ENCODE measurements at regions not wholly inside any gene's neighbourhood (a gene's known extent, or its start where the extent isn't known, plus 50 kb on each side); places are given as distances from the start of the nearest gene placed in this dataset.

DNA sequence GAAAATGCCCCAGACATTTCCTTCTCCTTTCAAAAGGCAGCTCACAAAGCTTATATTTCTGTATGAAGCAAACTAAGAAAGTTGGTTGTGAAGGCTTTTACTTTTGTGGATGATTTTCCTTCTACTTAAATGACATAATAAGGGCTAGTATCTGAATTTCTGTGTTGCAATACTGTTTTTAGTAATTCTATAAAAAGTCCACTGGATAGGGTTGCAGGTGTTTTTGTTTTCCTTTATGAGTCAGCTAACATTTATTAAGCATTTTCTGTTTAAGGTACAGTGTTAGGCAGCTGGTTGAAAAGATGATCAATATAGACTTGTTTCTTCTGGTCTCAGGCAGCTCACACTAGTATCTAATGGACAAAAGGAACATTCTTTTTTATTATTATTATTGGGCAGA lies 722.2 kb downstream of the RWDD3 start:
- Histone ChIP-seq H2AFZ (ENCODE audit: low read length) (no peak overlapping the region), H2BK20ac (ENCODE audit: low read length) (no peak overlapping the region), H3K27ac (ENCODE audit: low read depth, low read length) (no peak overlapping the region), H2AK5ac (ENCODE audit: low read depth, low read length) (no peak overlapping the region), H3K9ac (replicated peaks in 1 of 4; ENCODE audit: extremely low read depth in 1 of 4, low read depth in 3 of 4, low read length in 3 of 4) (no peak overlapping the region), H4K20me1 (replicated peaks in 1 of 2; ENCODE audit: control insufficient read depth in 1 of 2, insufficient read depth in 2 of 2, low read length in 2 of 2) (no peaks in the 10 kb centered on the region), H2BK120ac (replicated peaks; ENCODE audit: low read depth, low read length) (no peak overlapping the region), H2BK12ac (ENCODE audit: low read depth, low read length) (no peak overlapping the region), H3K23ac (ENCODE audit: insufficient read length) (no peak overlapping the region), H2BK15ac (ENCODE audit: low read length) (no peak overlapping the region), H3K27me3 (replicated peaks in 1 of 4; ENCODE audit: control insufficient read depth in 3 of 4, extremely low read depth in 1 of 4, insufficient read depth in 3 of 4, low read length in 3 of 4) (no peaks in the 10 kb centered on the region), H3K56ac (replicated peaks; ENCODE audit: insufficient read length, low read depth, low read length) (no peak overlapping the region), H3K79me2 (ENCODE audit: control insufficient read depth in 1 of 2, insufficient read depth in 2 of 2, low read length in 2 of 2) (no peaks in the 10 kb centered on the region), H3K18ac (ENCODE audit: extremely low read depth, low read length) (no peak overlapping the region), H3K4me2 (ENCODE audit: insufficient read depth in 1 of 2, low read depth in 2 of 2, low read length in 2 of 2) (no peak overlapping the region), H3K79me1 (ENCODE audit: low read depth, low read length) (no peaks in the 10 kb centered on the region), H4K8ac (ENCODE audit: extremely low read depth, insufficient read depth, low read length) (no peak overlapping the region), H3K4me1 (replicated peaks in 1 of 4; ENCODE audit: control insufficient read depth in 3 of 4, insufficient read depth in 4 of 4, low read length in 3 of 4) (peaks cover 0 to 4% (median 4%) of the 10 kb centered on the region in 4 experiments; a peak in 2 of 7 replicates), H3K4ac (replicated peaks; ENCODE audit: insufficient read length, low read depth, low read length) (no peak overlapping the region), H3K9me3 (ENCODE audit: insufficient read depth in 2 of 2, low read depth in 1 of 2, low read length in 1 of 2) (peaks cover 3 to 10% of the 10 kb centered on the region in 2 experiments; a peak in 1 of 4 replicates), H4K5ac (ENCODE audit: insufficient read length, low read depth, low read length) (no peak overlapping the region), H3K4me3 (ENCODE audit: extremely low read depth in 1 of 4, insufficient read depth in 2 of 4, low read depth in 3 of 4, low read length in 4 of 4) (no peak overlapping the region), H3K36me3 (ENCODE audit: control insufficient read depth in 2 of 4, insufficient read depth in 4 of 4, low read length in 3 of 4) (no peaks in the 10 kb centered on the region), H3K23me2 (ENCODE audit: low read depth, low read length) (no peaks in the 10 kb centered on the region), H3K14ac (ENCODE audit: insufficient read length) (no peak overlapping the region), H2BK5ac (ENCODE audit: low read depth, low read length) (no peak overlapping the region), H4K91ac (replicated peaks; ENCODE audit: insufficient read length, low read length) (no peak overlapping the region)
- CTCF ChIA-PET (ENCODE audit: partially characterized antibody): no interaction called here
- DNase-seq (ENCODE audit: low read depth in 1 of 2, low spot score in 2 of 2) (no peak), FAIRE-seq (no peak)
- TF ChIP-seq HDAC2 (IDR thresholded peaks at IDR 0.05; ENCODE audit: borderline replicate concordance in 1 of 2, low read depth in 2 of 2, low read length in 2 of 2): no peak
- no peak for TF ChIP-seq POU5F1 (IDR thresholded peaks at IDR 0.05; ENCODE audit: low read depth, low read length)
- no peak for TF ChIP-seq EZH2 (IDR thresholded peaks at IDR 0.05; ENCODE audit: low read depth, low read length, severe bottlenecking)
- no peak for TF ChIP-seq CHD1 (IDR thresholded peaks at IDR 0.05; ENCODE audit: low read depth, low read length)
- TF ChIP-seq RXRA (IDR thresholded peaks at IDR 0.05; ENCODE audit: insufficient read depth, low read depth, low read length): no peak
- no peak for TF ChIP-seq SRF (IDR thresholded peaks at IDR 0.05; ENCODE audit: low read depth, low read length)
- TF ChIP-seq SIRT6 (IDR thresholded peaks at IDR 0.05; ENCODE audit: low read length): no peak
- TF ChIP-seq, protein P1, sequence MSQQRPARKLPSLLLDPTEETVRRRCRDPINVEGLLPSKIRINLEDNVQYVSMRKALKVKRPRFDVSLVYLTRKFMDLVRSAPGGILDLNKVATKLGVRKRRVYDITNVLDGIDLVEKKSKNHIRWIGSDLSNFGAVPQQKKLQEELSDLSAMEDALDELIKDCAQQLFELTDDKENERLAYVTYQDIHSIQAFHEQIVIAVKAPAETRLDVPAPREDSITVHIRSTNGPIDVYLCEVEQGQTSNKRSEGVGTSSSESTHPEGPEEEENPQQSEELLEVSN (IDR thresholded peaks at IDR 0.05): no peak
- TF ChIP-seq, protein P2, sequence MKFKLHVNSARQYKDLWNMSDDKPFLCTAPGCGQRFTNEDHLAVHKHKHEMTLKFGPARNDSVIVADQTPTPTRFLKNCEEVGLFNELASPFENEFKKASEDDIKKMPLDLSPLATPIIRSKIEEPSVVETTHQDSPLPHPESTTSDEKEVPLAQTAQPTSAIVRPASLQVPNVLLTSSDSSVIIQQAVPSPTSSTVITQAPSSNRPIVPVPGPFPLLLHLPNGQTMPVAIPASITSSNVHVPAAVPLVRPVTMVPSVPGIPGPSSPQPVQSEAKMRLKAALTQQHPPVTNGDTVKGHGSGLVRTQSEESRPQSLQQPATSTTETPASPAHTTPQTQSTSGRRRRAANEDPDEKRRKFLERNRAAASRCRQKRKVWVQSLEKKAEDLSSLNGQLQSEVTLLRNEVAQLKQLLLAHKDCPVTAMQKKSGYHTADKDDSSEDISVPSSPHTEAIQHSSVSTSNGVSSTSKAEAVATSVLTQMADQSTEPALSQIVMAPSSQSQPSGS (IDR thresholded peaks at IDR 0.05; ENCODE audit: low read length): no peak
- POLR2A ChIA-PET (ENCODE audit: partially characterized antibody): no interaction called here

All from H1 (cell line).